HUES48 (cell line): ENCODE measurements at regions not wholly inside any gene's neighbourhood (a gene's known extent, or its start where the extent isn't known, plus 50 kb on each side); places are given as distances from the start of the nearest gene placed in this dataset.
"Not testable (repeated sequence)": the region's sequence is repeated elsewhere in the genome, so short reads cannot be mapped to it uniquely, and the experiment has no call there.

Experiments used
- H3K27ac ChIP-seq: one replicate; pipeline ENCODE4 v1.7.0; 2013; ENCODE audit warnings: low read depth, low read length, inconsistent platforms
- H3K27me3 ChIP-seq: 2 replicates; pipeline ENCODE4 v1.6.1; 2013; ENCODE audit warnings: mild to moderate bottlenecking, low read length; ENCODE audit not compliant: control insufficient read depth, insufficient read depth
- H3K36me3 ChIP-seq: 2 replicates; pipeline ENCODE4 v1.6.1; 2013; ENCODE audit warnings: low read length; ENCODE audit not compliant: control insufficient read depth, insufficient read depth
- H3K4me1 ChIP-seq: 2 replicates; pipeline ENCODE4 v1.6.1; 2013; ENCODE audit warnings: mild to moderate bottlenecking, low read length; ENCODE audit not compliant: control insufficient read depth, insufficient read depth
- H3K4me3 ChIP-seq: 2 replicates; pipeline ENCODE4 v1.5.1; 2013; ENCODE audit warnings: mild to moderate bottlenecking, low read depth, low read length
- H3K9ac ChIP-seq: 2 replicates; pipeline ENCODE4 v1.6.1; 2013; ENCODE audit warnings: mild to moderate bottlenecking, low read depth, low read length, moderate library complexity
- H3K9me3 ChIP-seq: 2 replicates; pipeline ENCODE4 v1.6.1; 2013; ENCODE audit warnings: low read length; ENCODE audit not compliant: control insufficient read depth, insufficient read depth

- no peaks in the 10 kb centered on the region for H3K27me3 ChIP-seq
- H3K4me3 ChIP-seq: no peak overlapping the region
- no peaks in the 10 kb centered on the region for H3K9me3 ChIP-seq
- no peak overlapping the region for H3K27ac ChIP-seq
- H3K4me1 ChIP-seq: no peaks in the 10 kb centered on the region
- no peaks in the 10 kb centered on the region for H3K36me3 ChIP-seq
- H3K9ac ChIP-seq: no peak overlapping the region
Observed at GRCh38 chr1:72435025-72435424, 152.7 kb upstream of the NEGR1 start.

DNA sequence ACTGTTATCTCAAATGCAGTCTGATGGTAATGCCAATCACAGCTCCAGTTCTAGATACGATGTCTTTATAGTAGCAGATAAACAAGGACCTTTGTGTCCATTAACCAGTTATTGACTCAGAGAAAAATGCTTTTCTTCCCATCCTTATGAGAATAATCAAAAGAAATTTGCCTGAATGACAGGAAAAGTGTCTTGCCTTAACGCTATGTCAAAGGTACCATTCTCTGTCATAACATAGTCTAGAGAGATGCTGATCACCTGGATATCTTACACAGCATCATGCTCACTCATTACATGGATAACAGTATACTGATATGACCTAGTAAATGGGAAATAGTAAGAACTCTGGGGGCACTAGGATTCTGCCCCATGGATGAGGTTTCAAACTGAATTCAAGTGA, 151.7 kb upstream of the NEGR1 start:
- Histone ChIP-seq H3K9ac (no peak overlapping the region), H3K4me1 (no peaks in the 10 kb centered on the region), H3K9me3 (no peaks in the 10 kb centered on the region), H3K36me3 (no peaks in the 10 kb centered on the region), H3K4me3 (no peak overlapping the region), H3K27me3 (no peaks in the 10 kb centered on the region), H3K27ac (no peak overlapping the region)

DNA sequence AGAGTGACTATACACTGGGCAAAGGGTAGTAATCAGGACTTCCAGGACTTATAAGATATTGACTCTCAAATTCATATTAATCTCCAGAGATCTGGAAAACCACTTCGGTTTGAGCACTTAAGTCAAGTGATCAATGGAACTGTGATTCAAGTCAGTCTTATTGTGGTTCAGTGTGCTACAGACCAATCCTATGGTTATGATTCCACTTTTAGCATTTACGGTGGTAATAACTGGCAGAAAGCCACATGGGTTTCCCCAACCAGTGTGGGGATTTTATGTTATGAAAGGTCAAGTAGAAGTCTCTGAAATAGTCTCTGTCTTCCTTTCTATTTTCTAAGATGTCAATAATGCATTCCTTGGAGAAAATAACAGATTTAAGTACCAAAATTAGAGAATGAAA, 151.3 kb upstream of the NEGR1 start:
- no peaks in the 10 kb centered on the region for H3K4me1 ChIP-seq
- H3K9me3 ChIP-seq: no peaks in the 10 kb centered on the region
- no peaks in the 10 kb centered on the region for H3K27me3 ChIP-seq
- H3K9ac ChIP-seq: no peak overlapping the region
- H3K36me3 ChIP-seq: no peaks in the 10 kb centered on the region
- no peak overlapping the region for H3K27ac ChIP-seq
- no peak overlapping the region for H3K4me3 ChIP-seq

DNA sequence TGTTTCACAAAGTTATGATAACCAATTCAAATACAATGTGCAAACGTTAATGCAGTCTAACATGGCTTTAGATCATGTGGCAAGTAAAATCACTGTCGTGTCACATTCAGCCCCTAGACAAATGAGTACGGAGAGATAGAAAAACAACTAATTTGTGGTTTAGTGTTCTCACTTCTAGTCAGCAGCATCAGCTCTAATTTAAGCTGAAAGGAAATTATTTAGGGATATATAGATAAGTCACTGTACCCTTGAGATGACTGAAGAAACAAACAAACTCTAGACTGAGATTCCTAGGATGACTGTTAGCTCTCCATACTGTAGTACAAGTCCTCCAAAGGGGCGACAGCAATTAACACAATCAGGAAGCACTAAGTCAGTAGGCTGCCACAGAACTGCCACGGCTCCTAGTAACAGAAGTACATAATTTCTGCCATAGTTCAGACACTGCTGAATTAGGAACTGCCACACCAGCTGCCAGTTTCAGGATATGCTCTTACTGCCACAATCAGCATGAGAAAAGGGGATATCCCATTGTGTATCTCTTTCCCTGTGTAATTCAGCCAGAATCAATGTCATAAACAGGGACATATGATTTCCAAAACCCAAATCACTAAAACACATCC, 150.4 kb upstream of the NEGR1 start:
- Histone ChIP-seq H3K27ac (no peak overlapping the region), H3K36me3 (no peaks in the 10 kb centered on the region), H3K4me3 (no peak overlapping the region), H3K9me3 (no peaks in the 10 kb centered on the region), H3K27me3 (no peaks in the 10 kb centered on the region), H3K9ac (no peak overlapping the region), H3K4me1 (no peaks in the 10 kb centered on the region)

- Histone ChIP-seq H3K36me3 (no peaks in the 10 kb centered on the region), H3K27me3 (no peaks in the 10 kb centered on the region), H3K4me1 (no peaks in the 10 kb centered on the region), H3K27ac (no peak overlapping the region), H3K4me3 (no peak overlapping the region), H3K9me3 (no peaks in the 10 kb centered on the region), H3K9ac (no peak overlapping the region)
Observed at GRCh38 chr1:72431810-72432209, 149.5 kb upstream of the NEGR1 start.

DNA sequence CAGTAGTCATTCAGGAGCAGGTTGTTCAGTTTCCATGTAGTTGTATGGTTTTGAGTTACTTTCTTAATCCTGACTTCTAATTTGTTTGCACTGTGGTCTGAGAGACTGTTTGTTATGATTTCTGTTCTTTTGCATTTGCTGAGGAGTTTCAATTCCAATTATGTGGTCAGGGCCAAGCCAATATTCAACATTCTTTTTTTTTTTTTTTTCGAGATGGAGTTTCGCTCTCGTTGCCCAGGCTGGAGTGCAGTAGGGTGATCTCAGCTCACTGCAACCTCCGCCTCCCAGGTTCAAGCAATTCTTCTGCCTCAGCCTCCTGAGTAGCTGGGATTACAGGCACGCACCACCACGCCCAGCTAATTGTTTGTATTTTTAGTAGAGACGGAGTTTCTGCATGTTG, 145.9 kb upstream of the NEGR1 start:
- H3K36me3 ChIP-seq, H3K4me3 ChIP-seq, H3K27me3 ChIP-seq, H3K9me3 ChIP-seq, H3K27ac ChIP-seq, H3K4me1 ChIP-seq, H3K9ac ChIP-seq: not testable (repeated sequence)

DNA sequence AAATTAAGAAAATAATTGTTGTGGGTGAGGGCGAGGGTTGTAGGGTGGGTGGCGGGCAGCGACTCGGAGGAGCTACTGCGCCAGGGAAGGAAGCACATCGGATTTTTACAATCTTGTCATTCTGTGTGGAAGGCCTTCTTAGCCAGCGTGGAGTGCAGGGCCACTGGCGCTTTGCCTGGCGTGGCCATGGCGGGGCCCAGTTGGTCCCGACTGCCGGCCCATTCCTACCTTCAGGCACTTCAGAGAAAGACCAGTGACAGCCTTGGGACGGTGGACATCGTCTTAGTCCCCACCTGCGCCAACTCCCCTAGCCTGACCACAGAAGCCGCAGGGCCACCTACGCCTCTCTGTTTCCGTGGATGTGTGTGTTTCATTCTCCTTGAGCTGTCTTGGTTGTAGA, 136.9 kb upstream of the NEGR1 start:
- Histone ChIP-seq H3K27me3 (no peaks in the 10 kb centered on the region), H3K9me3 (no peaks in the 10 kb centered on the region), H3K9ac (no peak overlapping the region), H3K36me3 (no peaks in the 10 kb centered on the region), H3K4me3 (no peak overlapping the region), H3K27ac (no peak overlapping the region), H3K4me1 (no peaks in the 10 kb centered on the region)

GRCh38 chr1:72412286-72412685, 129.9 kb upstream of the NEGR1 start:
- H3K27me3 ChIP-seq: no peaks in the 10 kb centered on the region
- no peaks in the 10 kb centered on the region for H3K4me1 ChIP-seq
- H3K4me3 ChIP-seq: no peak overlapping the region
- H3K9ac ChIP-seq: no peak overlapping the region
- H3K27ac ChIP-seq: no peak overlapping the region
- no peaks in the 10 kb centered on the region for H3K9me3 ChIP-seq
- no peaks in the 10 kb centered on the region for H3K36me3 ChIP-seq

DNA sequence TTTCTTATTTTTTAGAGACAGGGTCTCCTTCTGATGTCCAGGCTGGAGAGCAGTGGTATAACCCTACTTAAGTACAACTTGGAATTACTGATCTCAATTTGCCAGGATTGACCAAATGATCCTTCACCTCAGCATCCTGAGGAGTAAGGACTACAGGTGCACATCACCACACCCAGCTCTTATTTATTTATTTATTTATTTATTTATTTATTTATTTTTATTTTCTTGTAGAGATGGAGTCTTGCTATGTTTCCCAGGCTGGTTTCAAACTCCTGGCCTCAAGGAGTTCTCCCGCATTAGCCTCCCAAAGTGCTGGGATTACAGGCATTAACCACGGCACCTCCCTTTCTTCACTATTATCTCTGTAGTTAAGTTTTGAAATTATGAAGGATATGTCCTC, 117.5 kb upstream of the NEGR1 start:
- no peak overlapping the region for H3K9ac ChIP-seq
- no peak overlapping the region for H3K4me3 ChIP-seq
- H3K4me1 ChIP-seq: peaks cover 4% of the 10 kb centered on the region; the same call in 1 of the 2 replicates
- no peak overlapping the region for H3K27ac ChIP-seq
- no peaks in the 10 kb centered on the region for H3K27me3 ChIP-seq
- no peaks in the 10 kb centered on the region for H3K9me3 ChIP-seq
- H3K36me3 ChIP-seq: no peaks in the 10 kb centered on the region

DNA sequence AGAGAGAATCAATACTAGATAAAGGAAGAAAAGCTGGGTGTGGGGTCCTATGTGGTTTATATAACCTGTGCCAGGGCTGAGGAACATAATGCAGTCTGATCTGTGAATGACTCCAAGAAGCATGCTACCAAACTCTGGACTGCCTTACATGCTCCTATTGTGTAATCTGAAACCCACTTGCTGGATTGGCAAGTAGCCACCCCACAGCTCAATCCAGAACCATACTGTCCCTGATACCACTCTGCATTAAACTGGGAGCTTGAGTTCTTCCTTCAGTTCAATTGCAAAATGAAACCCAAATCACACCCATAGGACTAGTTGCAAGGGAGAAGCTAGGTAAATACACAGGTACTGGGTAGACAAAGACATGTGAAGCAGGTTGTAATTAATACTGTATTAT, 115.4 kb upstream of the NEGR1 start:
- no peak overlapping the region for H3K9ac ChIP-seq
- H3K36me3 ChIP-seq: no peaks in the 10 kb centered on the region
- no peaks in the 10 kb centered on the region for H3K9me3 ChIP-seq
- H3K27ac ChIP-seq: no peak overlapping the region
- H3K4me3 ChIP-seq: no peak overlapping the region
- H3K27me3 ChIP-seq: no peaks in the 10 kb centered on the region
- peaks cover 4% of the 10 kb centered on the region; the same call in 1 of the 2 replicates for H3K4me1 ChIP-seq

- Histone ChIP-seq H3K27me3 (no peaks in the 10 kb centered on the region), H3K36me3 (no peaks in the 10 kb centered on the region), H3K4me1 (peaks cover 4% of the 10 kb centered on the region; the same call in 1 of the 2 replicates), H3K9ac (no peak overlapping the region), H3K4me3 (no peak overlapping the region), H3K27ac (no peak overlapping the region), H3K9me3 (no peaks in the 10 kb centered on the region)
Observed at GRCh38 chr1:72394457-72394856, 112.1 kb upstream of the NEGR1 start.

DNA sequence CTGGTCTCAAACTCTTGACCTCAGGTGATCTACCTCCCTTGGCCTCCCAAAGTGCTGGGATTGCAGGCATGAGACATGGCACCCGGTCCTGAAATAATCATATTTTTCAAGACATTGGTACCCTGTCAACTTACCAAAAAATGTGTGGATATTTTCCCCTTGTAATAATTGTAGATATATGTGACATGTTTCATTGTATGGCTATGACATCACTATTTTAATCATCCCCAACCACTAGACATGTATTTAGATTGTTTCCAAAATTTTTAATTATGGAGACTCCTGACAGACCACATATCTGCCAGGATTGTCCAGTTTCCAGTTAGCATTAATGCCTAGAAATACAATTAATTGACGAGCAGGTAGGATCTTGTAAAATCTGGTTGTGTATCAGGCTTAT, 96.7 kb upstream of the NEGR1 start:
- H3K9ac ChIP-seq: no peak overlapping the region
- H3K36me3 ChIP-seq: no peaks in the 10 kb centered on the region
- H3K27me3 ChIP-seq: no peaks in the 10 kb centered on the region
- H3K27ac ChIP-seq: no peak overlapping the region
- no peak overlapping the region for H3K4me3 ChIP-seq
- no peaks in the 10 kb centered on the region for H3K4me1 ChIP-seq
- H3K9me3 ChIP-seq: no peaks in the 10 kb centered on the region
